HG02970 (cell line): ENCODE measurements at regions not wholly inside any gene's neighbourhood (a gene's known extent, or its start where the extent isn't known, plus 50 kb on each side); places are given as distances from the start of the nearest gene placed in this dataset.
"Not testable (repeated sequence)": the region's sequence is repeated elsewhere in the genome, so short reads cannot be mapped to it uniquely, and the experiment has no call there.

ENCODE experiments used
- ATAC-seq: cut with Tn5 transposase; IDR thresholded peaks from one replicate; pipeline ENCODE4 v1.9.1; 2021; ENCODE audit warnings: mild to moderate bottlenecking, moderate library complexity, moderate number of reproducible peaks; ENCODE audit not compliant: unreplicated experiment, low FRiP score

- ATAC-seq, result no peak
Observed at GRCh38 chr11:134853992-134854991, 442.2 kb upstream of the B3GAT1 start.

GRCh38 chr11:134851503-134852224, 439.6 kb upstream of the B3GAT1 start:
- ATAC-seq, result not testable (repeated sequence)

- no peak for ATAC-seq
Observed at GRCh38 chr11:134850566-134850965, 438.5 kb upstream of the B3GAT1 start.

DNA sequence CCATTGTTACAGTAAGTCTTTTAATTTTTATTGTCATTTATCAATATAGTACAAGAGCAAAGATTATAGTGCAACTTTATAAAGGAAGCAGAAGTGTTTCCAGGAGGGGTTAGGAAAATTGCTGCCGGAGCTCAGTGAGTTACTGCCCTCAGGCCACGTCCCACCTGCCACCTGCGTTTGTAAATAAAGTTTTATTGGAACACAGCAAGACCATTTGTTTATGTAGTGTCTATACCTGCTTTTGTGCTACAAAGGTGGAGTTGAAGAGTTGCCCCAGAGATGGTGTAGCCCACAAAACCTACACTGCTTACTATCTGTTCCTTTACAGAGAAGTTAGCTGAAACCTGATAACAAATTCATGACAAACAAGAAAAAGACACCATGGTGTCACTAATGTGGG, 437.8 kb upstream of the B3GAT1 start:
- ATAC-seq, result no peak

- no peak for ATAC-seq
Observed at GRCh38 chr11:134847083-134847715, 435.2 kb upstream of the B3GAT1 start.

DNA sequence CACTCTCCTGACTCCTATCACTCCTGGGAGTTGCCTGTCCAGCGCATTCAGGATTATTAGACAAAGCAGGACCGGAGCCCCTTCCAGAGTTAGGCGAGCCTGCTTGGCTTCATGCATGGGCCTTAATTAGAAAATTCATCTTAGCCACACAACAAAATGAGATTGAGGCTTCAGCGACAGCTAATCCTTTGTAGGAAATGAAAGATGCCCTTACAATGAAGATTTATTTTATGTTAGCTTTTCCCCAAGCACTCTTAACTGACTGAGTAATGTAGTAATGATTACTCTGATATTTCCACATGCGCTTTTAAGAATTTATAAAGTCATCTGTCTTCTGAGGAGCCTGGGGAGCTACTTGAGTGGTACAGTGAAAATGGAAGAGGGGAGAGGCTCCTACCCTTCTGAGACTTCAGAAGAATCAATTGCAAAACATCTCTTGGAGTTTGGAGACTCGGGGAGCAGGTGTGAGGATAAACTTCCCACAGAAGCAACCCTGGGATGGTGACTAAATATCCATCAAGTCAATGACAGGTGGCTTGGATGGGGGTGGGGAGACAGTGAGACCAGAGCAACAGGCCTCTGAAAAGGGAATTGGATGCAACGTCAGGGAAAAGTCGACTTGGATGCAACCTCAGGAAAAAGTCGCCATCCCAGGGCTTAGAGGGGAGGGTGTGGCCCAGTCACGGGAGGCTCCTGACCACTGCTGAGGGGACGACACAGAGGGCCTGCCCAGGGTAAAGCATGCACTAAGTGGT, 434.5 kb upstream of the B3GAT1 start:
- no peak for ATAC-seq

- no peak for ATAC-seq
Observed at GRCh38 chr11:134845474-134846327, 433.7 kb upstream of the B3GAT1 start.

GRCh38 chr11:134844838-134845237, 432.8 kb upstream of the B3GAT1 start:
- no peak for ATAC-seq

- ATAC-seq, result no peak
Observed at GRCh38 chr11:134843735-134844134, 431.7 kb upstream of the B3GAT1 start.

DNA sequence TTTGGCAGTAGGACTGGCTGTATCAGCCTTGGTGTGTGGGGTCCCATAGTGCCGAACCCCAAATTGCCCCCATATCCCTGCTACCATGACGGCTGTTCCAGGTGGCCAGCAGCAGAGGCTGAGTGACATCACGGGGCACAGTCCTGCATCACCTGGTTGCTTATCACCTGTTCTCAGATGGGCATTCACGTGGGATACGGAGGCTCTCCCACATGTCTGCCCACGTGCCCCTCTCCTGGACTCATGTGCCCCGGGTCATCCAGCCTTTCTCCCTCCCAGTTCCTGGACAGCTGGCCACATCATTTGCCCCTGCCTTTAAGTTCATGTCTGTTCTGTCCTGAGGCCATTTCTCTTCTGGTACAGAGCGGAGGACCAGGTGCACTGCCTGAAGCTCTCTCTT, 431.0 kb upstream of the B3GAT1 start:
- no peak for ATAC-seq

- no peak for ATAC-seq
Observed at GRCh38 chr11:134841972-134842371, 429.9 kb upstream of the B3GAT1 start.

DNA sequence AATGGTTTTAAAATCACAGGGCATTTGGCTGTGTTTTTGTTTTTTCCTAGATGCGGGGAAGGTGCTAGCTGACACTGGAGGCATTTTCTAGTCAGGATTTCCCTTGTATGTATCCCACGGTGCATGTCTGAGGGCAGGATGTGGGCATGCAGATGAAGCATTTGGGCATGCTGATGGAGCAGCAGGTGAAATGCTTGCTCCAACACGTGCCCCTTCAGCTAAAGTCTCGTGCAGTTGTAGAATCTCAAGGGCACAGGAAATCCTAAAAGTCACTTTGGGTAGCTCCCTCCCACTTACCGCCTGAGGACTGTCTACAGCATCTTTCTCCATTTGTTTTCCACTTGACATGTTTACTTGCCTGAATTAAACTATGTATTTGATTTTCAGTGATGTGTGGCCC, 429.4 kb upstream of the B3GAT1 start:
- ATAC-seq, result no peak

GRCh38 chr11:134840945-134841344, 428.9 kb upstream of the B3GAT1 start:
- no peak for ATAC-seq

GRCh38 chr11:134840165-134840564, 428.1 kb upstream of the B3GAT1 start:
- not testable (repeated sequence) for ATAC-seq

GRCh38 chr11:134838708-134839107, 426.7 kb upstream of the B3GAT1 start:
- no peak for ATAC-seq

DNA sequence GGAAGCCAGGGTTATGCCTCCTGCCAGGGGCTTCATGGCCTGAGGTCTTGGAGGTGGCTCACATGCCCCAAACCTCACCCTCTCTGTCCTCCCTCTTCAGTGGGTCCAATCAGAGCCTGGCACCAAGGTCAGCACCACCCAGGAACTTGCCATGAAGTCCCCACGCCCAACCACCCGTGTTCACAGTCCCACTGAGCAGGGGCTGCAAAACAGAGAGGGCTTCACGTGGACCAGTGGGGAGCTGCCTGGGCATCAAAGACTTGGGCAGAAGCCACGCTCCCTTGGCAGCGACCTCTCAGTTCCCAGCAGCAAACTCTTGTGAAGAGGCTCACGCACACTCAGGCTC, 425.8 kb upstream of the B3GAT1 start:
- no peak for ATAC-seq

DNA sequence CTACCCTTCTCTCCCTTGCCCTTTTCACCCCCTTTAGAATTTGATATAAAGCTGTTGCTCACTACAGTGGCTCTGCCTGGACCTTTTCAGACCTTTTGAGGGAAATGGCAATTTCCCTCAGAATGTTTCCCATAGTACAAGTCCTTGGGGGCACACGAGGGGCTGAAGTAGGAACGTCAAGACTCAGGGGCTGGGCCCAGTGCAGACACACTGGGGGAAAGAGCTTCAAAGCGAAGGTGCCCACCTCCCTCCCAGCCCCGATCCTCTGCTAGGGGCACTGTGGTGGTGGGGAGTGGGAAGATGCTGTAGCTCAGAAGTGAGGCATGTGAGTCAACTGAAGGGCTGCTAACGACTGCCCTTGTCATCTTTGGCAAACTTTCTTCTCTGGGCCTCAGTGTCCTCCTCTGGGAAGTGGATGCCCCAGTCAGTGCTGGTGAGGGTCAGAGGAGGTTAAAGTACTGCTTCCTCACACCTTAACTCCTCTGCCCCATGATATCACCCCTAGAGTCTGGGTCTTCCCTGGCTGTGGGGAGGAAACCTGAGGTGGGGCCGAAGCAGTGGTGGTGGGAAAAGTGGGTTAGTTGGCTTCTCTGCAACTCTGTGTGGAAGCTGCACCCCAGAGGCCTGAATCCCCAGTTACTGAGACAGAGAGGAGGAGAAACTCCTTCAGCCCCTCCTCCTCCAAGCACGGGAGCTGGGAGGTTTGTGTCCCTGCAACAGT, 425.3 kb upstream of the B3GAT1 start:
- no peak for ATAC-seq

- ATAC-seq, result no peak
Observed at GRCh38 chr11:134836561-134836960, 424.5 kb upstream of the B3GAT1 start.

DNA sequence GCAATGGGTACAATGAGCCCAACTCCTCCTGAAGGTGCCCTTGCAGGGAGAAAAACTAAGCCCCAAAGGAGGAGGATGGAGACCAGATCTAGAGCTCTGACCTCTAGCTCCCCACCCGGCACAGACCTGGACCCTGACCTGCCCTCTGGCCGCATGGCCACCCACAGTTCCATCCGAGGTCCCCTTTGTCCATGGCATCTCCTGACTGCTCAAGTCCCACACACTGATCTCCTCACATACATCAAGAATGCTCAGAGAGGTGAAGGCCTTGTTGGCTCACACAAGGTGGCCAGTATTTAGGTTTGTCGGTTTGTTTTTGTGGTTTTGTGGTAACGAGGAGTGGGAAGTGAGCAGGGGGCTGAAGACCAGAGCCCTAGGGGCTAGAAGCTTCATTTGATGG, 423.5 kb upstream of the B3GAT1 start:
- ATAC-seq, result no peak
